Activated T-helper 9 cell treated with anti-CD3 and anti-CD28 coated beads, Interleukin-2, amount 50 U/mL, for 16 hours (primary cell): ENCODE measurements at regions not wholly inside any gene's neighbourhood (a gene's known extent, or its start where the extent isn't known, plus 50 kb on each side); places are given as distances from the start of the nearest gene placed in this dataset.
"Not testable (repeated sequence)": the region's sequence is repeated elsewhere in the genome, so short reads cannot be mapped to it uniquely, and the experiment has no call there.

Experiments
- DNase-seq: peaks from one replicate; pipeline ENCODE4 v3.0.0-alpha.2; 2020; ENCODE audit warnings: low read depth

- DNase-seq = no peak
Measured at GRCh38 chr5:87529486-87530076, 116.9 kb upstream of the CCNH start.

GRCh38 chr5:87526131-87526530 is 113.4 kb upstream of the CCNH start:
- DNase-seq = no peak

- no peak for DNase-seq
Measured at GRCh38 chr5:87524217-87524616, 111.5 kb upstream of the CCNH start.

GRCh38 chr5:87511778-87512177 is 99.0 kb upstream of the CCNH start:
- DNase-seq = not testable (repeated sequence)

- no peak for DNase-seq
Measured at GRCh38 chr5:87503004-87503403, 90.3 kb upstream of the CCNH start.

GRCh38 chr5:87499478-87500410 is 87.0 kb upstream of the CCNH start:
- no peak for DNase-seq
